NCI-H345 treated with DMSO at 0.1 percent for 48 hours (cell line): ENCODE measurements at regions not wholly inside any gene's neighbourhood (a gene's known extent, or its start where the extent isn't known, plus 50 kb on each side); places are given as distances from the start of the nearest gene placed in this dataset.

Experiments
- DNase-seq: peaks from one replicate; lab custom pipeline; 2025; ENCODE audit not compliant: unreplicated experiment; lab: John Stamatoyannopoulos, UW

DNA sequence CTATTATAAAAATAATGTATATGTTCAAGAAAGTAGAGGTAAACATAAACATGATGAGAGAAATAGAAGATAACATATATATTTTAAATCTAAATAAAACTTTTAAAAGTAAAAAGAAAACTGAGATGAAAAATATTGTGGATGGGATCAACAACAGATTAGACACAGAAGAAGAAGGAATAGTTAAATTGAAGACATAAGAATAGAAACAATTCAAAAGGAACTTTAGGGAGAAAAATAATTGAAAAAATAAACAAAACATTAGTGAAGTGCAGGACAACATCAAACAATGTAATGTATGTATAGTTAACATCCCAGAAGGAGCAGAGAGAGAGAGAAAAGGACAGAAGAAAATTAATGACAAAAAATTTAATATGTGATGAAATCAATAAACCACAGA lies 228.1 kb upstream of the TNRC6C start:
- no peak for DNase-seq

DNA sequence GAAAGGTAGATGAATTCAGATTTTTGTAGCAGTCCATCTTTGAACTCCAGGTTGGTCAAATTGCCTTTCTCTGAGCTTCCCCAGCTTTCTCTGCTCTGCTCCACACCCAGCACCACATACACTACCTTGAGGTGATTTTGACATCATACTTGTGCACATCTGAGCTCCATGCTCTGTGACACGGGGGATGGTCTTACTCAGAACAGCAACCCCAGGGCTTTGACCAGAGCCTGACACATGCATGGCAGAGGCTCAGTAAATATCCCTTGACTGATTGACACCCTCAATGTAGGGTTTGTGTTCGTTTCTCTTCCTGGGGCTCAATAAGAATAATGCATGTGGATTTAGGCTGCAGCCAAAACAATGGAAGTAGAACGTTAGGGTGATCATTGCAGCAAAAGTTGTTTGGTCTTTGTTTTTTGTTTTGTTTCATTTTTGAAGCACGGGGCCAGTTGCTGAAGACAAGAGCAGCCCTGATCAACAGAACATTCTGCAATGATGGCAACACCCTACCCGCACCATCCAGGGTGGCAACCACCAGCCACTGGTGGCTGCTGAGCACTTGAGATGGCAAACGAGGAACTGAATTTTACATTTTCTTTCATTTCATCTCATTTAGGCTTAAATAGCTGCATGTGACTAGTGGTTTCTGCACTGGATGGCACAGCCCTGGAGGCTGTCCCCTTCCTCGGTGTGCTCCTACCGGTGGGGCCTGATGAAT lies 224.8 kb upstream of the TNRC6C start:
- DNase-seq, result no peak

DNA sequence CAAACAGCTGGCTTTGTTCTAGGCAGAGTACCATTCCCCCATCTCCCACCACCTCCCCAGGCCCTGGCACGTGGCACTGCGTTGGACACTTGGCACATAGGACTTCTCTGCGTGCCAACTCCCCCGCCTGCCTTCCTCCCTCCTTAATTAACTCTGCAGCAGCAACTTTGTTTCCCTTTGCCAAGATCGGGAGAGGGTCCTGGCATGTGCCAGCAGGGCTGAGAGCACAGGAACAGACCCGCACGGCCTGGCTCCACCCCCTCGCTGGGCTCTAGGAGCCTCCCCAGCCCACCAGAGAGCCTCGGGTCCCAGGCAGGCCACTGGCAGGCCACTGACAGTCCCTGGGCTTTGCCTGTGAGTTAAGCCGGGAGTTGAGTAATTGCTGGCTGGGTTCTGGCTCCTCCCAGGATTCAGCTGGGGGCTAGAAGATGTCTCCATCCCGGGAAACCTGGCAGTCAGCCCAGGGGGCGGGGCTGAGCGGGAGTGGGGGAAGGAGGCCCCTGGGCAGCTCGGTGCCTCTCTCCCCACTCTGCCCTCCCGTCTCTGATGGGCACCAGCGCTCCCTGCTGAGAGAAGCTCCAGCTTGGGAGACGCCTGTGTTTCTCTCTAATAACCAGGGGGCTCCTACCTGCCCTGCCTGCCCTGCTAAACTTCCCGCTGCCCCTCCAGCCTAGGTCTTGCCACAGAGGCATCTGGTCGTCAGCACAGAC lies 224.0 kb upstream of the TNRC6C start:
- peak; percentile 91 for DNase-seq

DNA sequence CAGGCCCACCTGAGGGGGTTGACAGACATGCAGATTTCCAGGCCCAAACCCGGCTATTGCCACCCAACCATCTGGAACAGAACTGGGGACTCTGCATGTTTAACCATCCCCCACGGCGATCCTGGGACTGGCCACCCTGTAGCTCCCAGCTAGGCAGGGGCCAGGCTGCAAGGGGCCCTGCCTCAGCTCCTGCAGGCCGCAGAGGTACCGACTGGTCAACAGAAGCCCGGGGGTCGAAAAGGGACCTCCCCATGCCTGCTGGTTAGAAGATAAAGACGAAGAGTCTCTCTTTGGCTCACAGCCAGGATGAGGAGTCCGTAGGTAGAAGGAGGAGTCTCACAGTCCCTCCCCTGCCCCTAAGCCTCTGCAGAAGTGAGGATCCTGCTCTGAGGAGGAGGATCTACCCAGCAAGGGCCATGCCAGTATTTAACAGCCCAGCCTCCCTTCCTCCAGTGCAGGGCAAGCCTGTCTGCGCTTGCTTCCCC lies 223.4 kb upstream of the TNRC6C start:
- peak; percentile 95 for DNase-seq

DNA sequence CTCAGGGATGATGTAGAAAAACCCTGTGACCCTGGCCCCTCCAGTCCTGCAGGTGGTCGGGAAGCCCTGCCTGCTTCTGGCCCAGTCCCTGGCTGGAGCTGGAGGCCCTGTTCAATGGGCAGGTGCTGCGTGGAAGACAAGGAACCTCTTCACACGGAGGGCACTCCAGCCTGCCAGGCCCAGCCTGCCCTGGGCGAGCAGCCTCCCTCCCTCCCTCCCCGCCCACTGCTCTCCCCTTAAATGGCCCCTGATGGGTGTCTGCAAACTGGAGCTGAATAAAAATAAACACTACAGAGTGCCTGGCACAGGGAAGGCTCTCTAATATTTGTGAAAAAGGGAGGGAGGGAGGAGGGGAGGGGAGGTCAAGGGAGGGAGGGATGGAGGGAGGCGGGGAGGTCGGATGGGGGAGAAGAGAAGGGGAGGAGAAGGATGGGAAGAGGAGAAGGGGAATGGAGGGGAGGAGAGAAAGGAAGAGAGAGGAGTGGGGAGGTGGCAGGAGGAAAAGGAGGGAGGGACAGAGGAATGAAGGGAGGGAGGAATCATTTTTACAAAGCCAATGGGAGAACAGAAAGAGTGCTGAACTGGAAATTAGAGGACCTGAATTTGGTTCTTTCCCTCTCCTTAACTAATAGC lies 222.8 kb upstream of the TNRC6C start:
- peak; percentile 97 for DNase-seq

DNA sequence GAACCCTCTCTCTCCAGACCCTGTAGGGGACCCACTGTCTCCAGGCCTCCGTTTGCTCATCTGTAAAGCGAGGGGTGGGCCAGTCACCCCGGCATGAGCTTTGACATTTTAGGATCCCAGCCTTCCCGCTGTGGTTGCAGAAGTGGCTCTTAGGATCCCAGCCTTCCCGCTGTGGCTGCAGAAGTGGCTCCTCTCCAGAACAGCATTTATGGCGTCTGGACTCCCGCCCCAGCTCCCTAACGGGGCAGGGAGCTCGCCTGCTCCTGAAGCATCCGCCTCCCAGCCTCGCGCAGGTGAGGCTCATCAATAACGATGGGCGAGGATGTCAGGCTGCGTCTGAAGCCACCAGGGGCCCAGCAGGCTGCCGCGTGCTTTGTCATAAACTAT lies 222.3 kb upstream of the TNRC6C start:
- DNase-seq, result peak; percentile 97

DNA sequence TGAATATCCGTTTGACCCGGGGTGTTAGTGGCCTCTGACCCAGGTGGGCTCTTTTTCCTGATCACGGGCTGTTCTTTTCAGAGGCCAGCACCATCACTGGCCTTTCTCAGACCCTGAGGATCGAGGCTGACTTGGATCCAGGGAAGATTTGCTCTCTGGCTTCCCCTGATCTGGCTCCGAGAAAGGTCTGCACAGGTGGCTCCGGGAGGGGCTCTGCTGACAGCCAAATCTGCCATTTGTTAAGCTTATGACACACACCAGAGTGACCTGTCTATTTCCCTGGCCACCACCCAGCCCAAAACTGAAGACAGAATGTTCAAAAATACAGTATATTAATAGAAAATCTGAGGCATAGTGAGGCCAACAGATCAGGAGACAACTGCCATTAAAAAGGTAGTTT lies 221.8 kb upstream of the TNRC6C start:
- DNase-seq, result no peak

DNA sequence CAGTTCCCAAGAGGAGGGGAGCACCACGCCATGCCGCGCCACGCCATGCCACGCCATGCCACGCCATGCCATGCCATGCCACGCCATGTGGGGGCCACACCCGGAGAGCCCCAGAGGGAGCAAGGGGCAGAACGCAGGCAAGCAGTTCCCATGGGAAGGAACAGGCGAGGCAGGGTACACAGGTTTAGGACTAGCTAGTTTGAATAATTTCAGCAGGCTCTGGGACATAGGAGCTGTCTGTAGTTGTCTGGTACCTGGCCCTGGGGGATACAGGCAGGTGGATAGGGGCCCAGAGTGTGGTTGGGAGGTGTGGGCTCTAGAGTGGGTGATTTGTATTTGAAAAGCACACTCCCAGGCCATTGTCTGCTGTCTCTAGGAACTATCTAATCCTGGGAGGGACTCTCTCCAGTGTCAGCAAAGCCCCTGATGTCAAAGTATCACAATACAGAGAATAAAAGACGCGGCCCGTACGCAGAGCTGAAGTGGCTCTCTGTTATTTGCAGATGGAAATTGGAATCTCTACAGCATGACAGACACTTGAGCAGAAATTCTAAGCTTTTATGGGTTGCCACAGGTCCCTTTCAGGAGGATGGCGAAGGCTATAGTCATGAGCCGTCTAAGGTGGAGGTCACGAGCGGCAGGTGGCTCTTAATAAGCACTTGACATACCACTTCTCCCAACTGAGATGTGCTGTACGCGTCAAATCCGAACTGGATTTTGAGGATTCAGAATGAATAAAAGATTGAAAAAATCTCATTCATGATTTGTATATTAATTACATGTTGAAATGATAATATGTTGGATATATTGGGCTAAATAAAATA lies 220.8 kb upstream of the TNRC6C start:
- DNase-seq, result peak; percentile 100

DNA sequence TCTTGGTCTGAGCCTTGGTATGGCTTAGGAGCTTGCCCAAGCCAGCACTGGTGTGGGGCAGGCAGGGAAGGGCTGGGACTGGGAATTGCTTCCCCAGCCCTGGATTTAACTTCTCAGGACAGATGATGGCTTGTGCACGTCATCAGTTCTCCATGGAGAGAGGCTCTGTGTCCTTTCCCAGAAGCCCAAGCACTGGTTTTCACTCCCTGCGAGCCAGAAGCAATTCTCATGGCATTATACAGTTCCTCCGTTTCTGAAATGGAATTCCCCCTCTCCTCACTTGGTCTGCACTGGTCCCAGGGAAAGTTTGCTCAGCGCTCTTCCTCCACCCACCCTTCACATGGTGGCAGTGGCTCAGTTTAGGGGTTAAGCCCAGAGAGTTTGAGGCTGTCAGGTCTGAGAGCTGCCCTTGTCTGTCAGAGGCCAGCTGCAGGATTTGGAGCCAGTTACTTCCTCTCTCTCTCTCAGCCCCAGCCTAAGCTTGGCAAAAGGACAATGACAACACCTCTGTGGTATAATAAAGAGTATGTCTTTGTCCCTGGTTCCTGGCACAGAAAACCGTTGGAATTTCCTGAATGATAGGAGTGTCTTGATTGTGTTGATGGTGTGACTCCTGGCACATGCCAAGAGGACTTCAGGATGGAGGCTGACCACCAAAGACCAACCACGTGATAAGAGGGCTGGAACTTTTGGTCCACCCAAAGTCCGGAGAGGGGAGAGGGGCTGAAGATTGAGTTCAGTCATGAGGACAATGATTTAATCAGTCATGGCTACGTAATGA lies 219.6 kb upstream of the TNRC6C start:
- peak; percentile 12 for DNase-seq

DNA sequence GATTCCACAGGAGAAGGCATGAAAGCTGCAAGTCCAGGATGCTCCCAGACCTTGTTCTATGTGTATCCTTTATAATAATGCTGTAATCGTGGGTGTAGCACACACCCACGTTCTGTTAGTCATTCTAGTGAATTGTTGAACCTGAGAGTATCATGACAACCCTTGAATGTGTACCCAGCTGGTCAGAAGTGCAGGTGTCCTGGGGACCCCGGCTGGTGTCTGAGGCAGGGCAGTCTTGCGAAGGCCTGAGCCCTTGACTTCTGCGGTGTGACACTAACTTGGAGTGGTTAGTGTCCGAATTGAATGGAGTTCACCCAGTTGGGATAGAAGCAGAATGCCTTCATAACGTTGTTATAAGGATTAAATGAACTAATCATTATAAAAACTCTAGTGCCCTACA lies 218.0 kb upstream of the TNRC6C start:
- no peak for DNase-seq

DNA sequence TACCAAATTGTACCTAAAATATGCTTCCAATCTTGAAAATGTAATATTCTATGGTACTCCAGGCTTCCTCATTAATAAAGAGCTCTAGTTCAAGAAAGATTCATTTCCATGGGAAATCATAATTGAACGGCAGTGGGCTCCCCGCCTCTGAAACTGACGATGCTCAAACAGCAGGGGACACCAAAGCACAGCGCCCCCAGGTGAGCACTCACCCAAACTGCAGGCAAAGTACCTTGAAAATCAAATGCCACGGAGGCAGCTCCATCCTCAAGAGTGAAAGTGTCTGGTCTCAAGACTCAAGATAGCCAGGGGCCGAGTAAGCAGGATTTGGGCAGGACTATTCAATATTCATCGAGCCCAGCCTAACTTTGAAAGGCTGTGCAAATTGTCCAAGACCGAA lies 217.4 kb upstream of the TNRC6C start:
- no peak for DNase-seq

DNA sequence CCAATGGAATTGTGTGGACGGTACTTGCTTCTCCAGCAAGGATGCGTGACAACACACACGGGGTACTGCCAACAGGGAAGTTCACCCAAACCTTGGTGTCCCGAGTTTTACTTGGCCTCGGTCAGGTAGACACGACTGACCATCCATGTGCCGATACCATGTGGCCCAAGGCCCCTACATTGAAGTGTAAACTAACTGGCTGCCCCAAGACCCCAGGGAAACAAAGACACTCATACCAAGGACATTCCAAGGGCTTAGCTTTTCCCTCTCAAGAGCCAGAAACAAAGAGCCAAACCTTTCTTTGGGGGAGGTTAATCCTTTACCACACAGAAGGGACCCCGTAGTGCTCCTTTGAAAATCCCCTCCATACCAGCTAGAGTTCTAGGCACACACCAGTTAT lies 215.9 kb upstream of the TNRC6C start:
- no peak for DNase-seq

DNA sequence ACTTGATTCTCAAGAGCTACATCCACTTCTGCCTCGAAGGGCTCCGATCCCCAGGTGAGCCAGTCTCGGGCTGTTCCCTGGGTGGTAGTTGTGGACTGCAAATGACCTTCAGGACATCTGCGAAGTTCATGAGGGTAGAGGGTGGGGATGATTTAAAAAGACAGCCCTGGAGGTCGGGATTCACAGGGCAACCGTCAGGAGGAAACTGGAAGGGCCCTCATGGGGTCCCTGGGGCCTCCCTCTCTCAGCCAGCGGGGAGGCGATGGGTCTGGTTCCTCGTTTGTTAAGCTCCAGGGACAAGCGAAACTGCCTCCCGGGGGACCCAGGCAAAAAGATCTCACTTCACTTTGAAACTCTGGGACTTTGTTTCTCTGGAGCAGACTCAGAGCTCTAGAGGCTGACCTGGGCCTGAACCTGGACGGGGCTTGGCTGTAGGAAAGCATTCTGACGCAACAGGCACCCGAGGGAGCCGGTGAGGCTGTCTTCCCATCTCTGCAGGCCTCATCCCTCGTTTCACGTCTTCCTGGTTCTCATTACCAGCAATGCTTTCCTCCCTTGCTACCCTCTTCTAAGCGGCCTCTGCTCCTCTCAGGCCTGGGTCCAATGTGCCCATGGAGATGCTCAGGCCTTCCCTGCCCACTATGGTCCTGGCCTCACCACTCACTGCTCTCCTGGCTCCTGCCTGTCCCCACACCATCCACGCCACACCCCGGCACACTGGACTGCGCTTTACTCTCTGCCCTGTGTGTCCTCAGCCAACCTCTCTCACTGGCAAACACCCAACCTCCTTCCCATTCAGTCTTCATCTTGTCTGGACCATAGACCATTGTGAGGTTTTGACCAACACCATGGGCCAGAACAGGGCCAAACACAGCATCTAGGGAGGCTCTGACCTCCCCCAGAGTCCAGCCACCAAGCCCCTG lies 214.2 kb upstream of the TNRC6C start:
- DNase-seq, result no peak

DNA sequence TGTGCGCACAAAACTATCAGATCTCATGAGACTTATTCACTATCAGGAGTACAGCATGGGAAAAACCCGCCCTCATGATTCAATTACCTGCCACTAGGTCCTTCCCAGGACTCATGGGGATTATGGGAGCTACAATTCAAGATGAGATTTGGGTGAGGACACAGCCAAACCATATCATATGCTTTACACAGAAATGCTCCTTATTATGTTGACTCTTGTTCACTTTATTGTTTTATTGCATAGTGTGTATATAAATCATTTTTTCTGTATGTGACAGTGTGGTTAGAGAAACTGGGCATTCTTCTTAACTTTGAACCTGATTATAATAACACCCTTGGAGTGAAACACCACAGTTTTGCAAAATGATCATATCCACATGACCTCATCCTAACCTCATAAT lies 212.8 kb upstream of the TNRC6C start:
- DNase-seq, result no peak

DNA sequence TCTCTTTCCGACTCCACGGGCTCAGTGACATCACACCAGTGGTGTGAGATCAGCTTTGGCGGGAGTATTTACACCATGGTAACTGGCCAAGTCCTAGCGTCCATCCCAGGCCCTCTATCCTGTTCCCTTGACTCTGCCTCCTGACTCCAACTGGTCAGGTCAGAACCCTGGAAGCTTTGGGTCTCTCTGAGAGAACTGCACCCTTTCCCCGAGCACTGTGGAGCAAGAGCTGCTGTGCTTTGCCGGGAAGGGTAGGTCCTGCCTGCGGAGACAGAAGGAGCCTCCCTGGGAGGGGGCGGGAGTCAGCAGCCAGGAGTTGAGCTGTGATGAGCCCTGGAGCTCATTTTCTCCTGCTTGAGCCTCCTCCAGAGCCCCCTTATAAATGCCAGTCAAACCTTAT lies 212.1 kb upstream of the TNRC6C start:
- DNase-seq, result no peak

DNA sequence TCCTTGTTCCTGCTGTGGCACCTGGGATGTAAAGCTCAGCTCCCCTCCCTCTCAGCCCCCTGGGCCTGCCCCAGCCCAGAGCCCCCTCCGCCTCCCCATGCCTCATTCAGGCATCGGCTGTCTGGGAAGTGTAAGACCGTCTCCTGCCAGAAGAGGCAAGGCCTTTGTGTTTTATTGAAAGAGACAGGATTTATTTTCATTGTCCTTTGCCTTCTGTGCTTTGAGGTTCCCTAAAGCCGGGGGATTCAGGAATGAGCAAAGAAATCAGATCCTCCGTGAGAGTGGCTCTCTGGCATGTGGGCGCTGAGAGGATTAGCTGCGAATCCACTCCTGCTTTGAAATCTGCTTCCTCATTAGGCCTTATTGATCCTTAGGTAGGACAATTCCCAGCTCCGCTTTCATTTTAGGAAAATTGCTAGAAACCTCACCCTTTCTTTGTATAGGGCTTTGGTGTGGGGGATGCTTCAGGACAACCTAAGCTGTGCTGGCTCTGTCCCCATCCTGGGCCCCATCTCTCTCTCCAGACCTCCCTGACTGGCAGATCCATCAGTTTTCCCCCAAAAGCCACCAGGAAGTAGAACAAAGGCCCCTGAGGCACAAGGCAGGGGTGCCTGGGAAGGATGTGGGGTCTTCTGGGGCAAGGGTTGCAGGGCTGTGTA lies 211.5 kb upstream of the TNRC6C start:
- DNase-seq, result no peak

DNA sequence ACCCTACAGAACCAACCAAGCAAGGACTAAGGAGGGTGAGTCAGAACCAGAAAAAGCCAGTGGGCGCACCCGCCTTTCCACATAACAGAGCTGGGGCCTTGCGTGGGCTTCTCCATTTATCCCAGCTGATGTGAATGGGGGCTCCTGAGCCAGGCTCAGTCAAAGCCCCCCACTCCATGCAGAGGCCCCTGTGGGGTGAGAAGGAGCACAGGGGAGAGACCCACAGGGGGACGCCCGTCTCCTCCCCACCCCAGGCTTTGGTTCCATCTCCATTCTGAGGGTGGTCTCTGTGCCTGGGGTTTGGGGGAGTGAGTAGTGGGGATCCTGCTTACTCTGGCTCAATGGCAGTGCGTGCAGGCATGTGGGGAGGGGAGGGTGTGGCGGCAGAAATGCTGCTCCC lies 210.1 kb upstream of the TNRC6C start:
- no peak for DNase-seq

DNA sequence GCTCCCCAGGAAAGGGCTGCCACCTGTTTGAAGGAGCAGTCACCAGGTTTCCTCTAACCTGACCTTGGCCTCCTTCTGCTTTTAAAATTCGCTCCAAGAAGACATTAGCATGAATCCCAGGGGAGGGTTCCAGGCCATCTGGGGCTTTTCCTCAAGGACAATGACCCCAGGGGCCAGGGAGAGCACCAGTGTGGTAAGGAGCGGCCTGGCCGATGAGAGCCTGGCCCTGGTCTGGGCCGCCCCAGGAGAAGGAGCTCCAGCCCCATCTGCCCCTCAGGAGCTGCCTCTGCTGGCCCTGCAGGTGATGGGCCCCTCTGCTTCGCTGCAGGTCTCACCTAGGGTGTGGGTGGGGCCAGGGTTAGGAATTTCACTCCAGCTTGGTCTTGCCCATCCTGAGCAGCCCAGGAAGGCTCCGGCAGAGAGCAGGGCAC lies 209.2 kb upstream of the TNRC6C start:
- DNase-seq, result no peak

DNA sequence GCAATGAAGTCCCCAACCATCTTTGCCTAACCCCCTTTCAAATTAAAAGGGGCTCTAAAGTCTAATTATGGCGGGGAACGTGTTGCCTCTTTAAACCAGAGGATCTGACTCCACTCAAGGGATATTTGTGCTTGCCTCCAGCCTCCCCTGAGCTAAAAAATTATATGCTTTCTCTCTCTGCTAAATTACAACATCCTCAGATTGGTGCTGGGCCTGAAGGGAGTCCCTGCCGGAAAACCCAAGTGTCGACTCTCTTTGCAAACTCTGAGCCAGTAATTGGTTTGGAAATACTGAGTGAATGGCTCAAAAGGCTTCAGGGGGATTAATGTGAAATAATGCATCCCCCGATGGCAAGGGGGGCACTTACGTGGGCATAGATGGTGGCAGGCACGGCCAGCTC lies 208.5 kb upstream of the TNRC6C start:
- no peak for DNase-seq
